ENCODE measurements at regions not wholly inside any gene's neighbourhood (a gene's known extent, or its start where the extent isn't known, plus 50 kb on each side); places are given as distances from the start of the nearest gene placed in this dataset.

DNA sequence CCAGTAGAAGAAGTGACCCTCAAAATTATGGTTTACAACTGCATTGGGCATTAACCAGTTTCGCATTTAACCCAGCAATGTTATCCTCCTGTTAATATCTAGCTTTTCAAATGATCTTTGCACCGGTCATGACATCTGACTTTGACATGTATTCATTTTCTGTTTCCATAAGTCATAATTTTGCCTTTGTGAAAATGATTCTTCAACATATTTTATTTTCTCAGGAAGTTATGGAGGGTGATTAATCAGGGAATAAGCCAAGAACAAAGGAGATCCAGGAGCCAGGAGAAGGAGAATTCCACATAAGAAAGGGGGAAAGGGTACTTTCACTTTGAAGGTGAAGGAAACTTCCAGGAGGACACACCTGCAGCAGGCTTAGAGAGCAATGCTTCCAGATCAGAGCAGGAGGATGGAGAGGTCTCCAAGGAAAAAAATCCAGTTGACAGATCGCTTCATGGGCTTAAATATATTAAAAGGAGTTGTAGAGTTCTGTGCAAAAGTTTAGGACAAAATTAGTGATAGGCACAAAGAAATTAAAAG is 92.1 kb upstream of the FAM3C start:
- no peak for DNase-seq

DNA sequence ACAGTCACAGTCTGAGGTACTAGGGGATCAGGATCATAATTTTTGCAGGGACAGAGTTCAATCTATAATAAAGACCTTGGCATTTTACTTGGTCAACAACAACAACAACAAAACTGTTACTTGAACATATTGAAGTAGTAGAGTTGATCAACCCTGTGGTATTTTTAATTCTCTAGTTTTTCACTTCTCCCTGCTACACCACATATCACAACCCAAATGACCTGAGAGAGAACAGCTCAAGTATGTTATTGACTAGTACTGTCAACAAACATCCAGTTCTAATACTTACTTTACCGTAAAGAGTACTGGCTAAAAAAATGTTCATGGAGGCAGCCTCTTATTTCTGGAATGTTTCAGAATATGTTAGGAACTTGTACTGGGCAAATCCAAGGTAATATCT is 90.5 kb upstream of the FAM3C start:
- no peak for DNase-seq

DNA sequence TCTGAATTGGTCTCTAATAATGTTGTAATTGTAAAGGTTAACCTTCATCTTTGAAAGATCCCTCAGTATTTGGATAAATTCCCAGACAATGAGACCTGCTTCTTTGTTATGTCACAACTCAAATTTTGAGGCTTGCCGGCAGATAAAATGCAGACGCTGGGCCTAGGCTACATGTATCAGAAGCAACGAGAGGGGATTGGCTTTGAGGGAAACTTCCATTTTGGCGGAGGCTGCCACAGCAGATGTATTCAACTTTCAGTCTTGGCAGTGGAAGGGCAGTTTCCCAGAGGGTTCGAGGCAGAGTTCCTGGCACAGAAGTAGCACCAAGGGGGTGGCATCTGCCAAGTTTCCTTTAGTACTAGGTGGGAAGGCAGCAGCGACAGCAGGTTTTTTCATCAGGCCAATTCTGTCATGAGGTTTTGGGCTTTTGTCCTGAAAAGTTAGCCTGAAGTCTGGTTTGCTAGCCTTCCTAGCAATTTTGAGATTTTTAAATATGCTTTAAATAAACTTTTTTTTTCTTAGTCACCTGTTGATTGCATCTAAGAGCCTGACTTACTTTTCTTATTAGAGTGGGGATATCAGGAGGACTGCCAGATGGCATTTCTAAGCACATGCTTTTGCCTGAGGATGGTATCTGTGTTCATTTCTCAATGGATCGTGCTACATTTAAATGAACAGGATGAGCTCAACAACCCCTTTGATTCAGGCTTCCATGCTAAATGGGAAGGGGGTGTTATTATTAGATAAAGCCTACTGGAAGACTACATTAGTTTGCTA is 89.5 kb upstream of the FAM3C start:
- DNase-seq, result no peak

DNA sequence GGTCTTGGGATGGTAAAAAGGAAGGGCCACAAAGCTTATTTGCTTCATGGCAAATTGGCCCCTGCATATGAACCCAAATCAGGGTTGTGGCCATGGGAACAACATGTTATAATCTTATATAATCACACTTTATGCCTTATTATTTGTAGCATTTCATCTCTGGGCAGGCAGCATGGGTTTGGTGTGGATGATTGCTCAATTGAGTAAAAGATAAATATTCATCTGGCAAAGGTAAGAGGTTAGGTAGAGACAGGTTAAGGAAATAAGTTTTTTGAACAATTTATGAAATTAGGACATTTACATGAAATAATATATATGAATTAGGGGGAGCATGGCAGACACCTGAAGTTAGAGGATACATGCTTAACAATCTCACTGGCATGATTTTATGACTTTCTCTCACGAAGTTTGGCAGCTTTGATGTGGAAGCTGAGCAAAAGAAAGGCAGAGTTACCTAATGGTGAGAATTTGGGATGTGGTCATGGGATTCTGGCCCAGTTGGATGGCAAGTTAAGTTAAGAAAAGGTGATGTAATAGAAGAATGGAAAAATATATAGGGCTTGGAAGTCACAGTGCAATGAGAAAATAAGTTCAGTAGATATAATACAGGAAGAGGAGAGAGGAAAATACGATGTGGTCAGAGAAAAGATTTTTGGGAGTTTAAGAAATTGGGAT is 88.1 kb upstream of the FAM3C start:
- no peak for DNase-seq

DNA sequence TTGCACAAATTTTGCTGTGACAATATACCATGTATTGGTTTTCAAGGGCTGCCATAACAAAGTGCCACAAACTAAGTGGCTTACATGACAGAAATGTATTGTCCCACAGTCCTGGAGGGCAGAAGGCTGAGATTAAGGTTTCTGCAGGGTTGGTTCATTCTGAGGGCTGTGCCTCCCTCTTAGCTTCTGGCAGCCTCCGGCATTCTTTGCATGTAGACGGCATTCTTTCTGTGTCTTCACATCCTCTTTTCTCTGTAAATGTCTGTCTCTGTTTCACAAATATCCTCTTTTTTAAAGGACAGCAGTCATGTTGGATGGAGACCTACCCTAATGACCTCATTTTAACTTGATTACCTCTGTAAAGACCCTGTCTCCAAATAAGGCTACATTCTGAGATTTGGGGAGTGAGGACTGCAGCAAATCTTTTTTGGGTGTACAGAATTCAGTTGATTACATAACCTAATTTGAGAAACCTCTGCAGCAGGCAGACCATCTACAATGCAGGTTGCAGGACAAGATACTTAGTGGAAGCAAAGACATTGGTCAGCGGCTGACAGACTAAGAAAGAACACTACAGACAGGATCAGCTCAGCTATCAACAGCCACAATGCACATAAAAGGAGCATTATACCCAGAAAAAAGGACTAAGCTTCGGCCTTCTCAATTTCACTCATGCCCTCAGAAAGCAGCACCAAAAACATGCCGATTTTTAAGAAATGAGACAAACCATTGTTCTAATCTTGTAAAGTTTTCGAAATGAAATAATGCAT is 84.6 kb upstream of the FAM3C start:
- no peak for DNase-seq

DNA sequence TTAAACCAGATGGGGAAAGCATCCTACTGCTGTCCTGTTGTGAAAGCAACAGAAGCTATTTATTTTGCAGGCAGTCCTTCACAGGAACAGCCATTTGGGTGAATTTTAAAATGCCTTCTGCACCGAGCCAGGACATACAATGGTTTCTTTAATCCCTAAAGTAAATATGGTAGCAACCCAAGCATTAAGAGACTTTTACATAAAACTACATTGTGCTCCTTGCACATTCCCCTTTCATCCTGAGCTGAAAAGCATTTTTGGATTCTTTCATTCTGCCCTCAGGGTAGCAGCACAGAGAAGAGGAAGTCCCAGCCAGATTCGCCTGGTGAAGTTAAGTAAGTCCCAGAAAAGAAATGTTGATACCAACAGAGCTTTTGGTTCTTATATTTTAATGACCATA is 84.0 kb upstream of the FAM3C start:
- no peak for DNase-seq

DNA sequence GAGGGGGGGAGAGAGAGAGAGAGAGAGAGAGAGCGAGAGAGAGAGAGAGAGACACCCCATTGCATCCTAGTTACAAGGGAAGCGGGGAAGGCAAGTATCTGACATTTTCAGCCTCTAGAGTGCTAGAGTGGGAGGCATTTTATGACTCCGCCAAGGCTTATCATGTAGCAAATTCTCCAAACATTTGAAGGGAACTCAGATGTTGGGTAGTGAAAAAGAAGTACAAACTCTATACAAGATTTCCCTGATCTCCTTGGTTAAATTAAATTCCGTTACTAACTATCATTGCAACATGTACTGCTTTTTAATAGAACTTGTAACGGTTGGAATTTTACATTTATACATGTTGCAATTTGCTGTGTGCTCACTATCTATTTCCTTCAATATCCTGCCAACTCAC is 83.4 kb upstream of the FAM3C start:
- DNase-seq, result no peak

DNA sequence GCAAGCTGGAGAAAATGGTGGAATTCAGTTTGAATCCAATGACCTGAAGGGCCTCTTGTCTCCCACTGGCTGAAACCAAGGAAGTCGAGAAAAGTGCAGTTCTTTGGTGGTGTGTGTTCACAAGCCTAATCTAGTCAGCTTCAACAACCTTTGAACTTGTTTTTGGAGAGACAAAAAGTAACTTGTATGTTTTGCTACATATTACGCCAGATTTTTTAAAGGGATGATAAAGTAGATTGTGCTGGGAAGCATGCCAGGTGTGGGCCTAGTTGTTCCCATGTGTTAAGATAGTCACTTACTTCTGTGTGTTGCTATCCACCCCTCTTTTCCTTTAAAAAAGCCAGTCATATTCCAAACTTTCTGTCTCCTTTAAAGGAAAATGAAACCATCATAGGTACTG is 79.7 kb upstream of the FAM3C start:
- DNase-seq, result no peak

DNA sequence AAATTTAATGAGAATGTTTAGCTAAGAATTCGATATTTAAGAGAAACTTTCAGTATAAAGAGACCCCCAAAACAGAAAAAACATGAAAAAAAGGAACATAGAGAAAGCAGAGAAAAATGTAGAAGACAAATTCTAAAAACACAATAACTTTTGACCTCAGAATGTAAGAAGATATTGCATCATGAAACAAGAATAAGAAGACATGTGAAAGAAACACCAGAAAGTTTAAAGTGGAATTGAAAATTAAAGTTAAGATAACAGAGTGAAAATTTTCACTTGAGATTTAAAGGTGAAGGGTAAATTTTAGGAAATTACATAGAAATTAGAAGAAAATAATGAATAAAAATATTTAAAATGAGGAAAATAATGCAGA is 78.2 kb upstream of the FAM3C start:
- DNase-seq, result no peak

DNA sequence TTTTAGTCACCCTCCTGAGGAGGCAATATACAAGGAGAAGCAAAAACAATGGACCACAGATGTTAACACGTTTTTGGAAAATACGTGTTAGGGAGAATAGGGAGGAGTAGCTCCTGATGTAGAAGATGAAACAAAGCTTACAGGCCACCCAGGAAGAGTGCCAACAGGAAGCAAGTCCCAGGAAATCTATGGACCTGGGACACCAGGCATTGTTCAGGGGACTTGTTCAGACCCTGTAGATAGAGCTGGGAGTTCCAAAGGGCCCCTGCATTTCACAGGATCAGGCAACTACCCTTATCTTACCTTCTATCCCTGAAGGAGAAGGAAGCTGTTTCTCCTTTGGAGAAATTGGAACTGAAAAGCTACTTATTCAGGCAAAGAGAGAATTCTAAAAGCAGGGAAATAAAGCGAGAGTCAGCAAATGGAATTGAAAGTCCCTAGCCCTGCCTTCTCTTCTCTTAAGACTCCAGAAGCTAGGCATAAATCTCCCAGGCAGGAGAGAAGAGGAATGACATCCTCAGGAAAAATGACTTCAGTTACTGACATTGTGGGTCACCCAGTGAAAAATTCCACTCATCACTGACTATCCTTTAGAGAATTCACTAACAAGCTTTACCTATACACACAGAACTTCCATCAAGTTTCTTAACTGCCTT is 77.7 kb upstream of the FAM3C start:
- no peak for DNase-seq

DNA sequence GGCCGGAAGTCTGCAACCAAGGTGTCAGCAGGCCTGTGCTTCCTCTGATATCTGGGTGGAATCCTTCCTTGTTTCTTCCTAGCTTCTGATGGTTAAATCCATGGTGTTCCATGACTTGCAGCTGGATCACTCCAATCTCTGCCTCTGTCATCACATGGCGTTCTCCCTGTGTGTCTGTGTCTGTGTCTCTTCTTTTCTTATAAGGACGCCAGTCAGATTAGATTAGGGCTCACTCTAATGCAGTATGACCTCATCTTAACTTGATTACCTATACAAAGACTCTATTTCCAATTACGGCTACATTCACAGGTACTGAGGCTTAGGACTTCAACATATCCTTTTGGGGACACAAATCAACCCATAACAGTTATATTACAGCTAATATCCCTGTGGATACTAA is 70.3 kb upstream of the FAM3C start:
- no peak for DNase-seq

DNA sequence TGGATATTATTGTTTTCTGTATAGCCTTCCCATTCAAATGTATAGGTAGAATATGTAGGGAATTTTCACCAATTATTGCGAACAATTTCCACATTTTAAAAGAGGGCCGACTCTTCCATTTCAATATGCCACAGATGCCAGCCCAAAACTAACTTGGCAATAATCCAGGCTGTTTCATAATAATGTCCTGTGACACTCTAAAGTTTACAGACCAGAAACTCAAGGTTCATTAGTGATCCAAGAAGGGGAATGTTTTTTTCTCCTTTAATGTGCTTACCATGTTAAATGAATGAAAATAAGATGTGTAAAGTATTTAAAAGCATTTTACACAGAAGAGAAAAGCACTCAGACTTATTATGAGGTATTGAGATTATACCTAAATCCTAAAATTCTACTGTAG is 63.0 kb upstream of the FAM3C start:
- no peak for DNase-seq

DNA sequence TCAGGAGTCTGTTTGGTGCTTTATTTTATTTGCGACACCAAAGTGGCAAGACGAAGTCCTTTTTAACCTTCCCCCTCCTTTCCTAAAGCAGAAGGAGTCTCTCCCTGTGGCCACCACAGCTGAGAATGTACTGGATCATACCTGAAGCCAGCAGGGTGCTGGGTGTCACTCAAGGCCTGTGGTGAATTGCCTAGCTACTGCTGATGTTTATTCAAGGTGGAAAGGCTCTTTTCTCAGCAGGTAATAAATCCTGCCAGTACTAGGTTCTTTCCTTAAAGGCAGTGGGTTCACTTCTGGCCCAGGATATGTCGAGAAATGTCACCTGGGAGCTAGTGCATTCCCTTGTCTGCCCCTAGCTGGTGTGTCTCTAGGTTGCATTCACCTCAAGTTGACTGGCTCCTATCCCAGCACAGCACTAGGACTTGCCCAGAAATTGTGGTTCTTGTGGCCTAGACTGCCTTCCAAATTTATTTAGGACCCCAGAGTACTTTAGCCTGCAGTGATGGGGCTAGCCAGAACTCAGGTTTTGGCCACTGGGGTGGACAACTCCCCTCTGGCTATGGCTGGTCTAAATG is 60.8 kb upstream of the FAM3C start:
- no peak for DNase-seq

DNA sequence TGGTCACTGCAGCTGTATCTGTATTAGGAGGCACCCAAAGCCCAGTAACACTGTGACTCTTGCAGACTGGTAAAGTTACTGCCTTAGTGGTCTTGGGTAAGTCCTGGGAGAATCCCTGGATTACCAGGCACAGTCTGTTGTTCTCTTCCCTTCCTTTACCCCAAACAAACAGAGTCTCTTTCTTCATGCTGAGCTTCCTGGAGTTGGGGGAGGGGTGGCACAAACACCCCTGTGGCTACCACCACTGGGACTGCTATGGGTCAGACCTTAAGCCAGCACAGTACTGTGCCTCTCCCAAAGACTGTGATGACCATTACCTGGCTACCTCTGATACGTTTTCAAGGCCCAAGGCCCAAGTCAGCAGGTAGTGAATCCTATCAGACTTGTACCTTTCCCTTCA is 59.9 kb upstream of the FAM3C start:
- no peak for DNase-seq

DNA sequence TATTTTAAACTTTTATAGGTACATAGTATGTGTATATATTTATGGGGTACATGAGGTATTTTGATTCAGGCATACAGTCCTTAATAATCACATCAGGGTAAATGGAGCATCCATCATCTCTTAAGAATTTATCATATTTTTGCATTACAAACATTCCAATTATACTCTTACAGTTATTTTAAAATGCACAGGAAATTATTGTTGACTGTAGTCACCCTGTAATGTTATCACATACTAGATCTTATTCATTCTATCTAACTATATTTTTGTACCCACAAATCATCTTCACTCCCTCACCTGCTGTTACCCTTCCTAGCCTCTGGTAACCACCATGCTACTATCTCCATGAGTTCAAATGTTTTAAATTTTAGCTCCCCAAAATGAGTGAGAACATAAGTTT is 56.3 kb upstream of the FAM3C start:
- no peak for DNase-seq

DNA sequence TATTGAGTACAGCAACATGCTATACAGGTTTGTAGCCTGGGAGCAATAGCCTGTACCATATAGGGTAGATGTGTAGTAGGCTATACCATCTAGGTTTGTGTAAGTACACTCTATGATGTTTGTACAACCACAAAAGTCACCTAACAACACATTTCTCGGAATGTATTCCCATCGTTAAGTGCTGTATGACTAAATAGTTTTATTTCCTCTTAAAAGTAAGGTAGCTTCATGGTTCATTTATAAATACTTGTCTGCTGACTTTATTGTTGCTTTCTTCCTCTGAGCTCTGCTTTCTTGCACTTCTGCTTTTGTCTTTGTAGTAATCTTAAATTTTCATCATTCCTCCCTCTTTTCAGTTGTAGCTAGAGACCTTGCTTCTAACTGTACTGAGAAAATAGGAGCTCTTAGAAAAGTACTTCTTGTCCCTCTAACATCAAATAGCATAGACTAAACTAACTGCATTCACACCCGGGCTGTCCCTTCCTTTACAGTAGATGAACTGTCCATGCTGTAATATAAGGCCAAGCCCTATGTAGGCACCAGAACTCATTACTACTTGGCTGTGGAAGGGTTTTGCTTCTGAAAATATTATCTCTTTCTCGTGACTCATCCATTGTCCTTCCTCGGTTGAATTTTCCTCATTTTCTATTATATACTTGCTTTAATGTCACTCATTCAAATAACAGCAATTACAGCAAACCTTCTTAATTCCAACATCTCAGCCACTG is 55.4 kb upstream of the FAM3C start:
- DNase-seq, result no peak

DNA sequence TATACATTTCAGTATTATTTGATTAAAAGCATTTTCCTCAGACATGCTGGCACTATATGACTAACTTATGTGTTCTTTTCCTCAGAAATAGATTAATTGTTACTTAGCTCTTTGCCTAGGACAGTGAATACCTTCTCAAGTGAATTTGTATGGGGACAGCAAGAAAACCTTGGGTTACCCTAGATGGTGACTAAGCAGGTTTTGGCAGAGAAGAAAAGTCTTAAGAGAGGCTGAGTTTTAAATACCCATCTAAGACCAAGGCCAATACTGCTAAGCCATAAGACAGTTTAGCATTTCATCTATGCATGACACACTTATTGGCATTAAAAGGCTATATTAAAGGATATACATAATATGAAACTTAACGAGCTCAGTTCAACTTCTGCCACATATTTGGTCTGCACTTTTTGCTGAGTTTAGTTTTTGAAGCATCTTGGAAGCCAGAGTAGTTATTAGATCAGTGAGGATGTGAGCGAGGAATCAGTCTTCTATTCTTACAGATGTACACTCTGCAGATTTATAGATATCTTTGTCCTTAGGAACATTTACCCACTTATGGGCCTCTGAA is 54.6 kb upstream of the FAM3C start:
- DNase-seq, result no peak

DNA sequence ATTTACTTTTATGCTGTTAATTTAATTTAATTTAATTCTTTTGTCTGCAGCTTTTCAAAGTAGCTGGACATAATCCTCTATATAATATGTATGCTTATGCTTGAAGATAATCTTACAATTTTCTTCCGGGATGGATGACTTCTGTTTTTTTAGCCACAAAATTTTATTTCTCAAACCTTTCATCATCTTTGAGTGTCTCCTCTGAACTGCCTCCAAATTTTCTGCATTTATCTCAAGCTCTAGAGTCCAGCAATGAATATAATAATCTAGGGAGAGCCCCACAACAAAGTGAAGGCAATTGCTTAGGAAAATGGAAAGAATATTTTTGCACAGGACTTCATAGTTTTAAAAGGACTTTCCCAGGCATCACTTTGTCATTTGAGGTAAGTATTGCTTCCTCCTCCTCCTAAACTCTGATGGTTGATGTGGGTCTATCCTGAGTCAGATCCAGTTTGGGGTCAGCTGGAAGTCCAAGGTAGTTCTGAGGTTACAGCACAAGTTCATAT is 53.7 kb upstream of the FAM3C start:
- no peak for DNase-seq

DNA sequence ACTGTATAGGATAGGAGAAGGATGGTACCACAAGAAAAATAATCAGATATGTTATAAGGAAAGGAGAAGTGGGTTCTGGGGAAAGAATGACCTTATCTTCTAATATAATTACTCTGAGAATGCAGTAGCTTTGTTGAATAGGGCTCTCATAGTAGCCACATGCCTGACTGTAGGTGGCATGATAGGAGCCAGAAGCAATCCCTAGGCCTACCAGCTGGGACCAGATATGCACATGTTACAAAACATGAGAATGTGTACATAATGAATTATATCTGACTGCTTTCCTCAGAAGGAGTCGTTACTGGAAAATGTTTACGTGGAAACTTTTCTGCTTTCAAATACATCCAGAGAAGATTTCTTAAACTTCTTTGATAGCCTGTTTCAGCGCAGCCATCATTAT is 53.2 kb upstream of the FAM3C start:
- DNase-seq, result no peak

DNA sequence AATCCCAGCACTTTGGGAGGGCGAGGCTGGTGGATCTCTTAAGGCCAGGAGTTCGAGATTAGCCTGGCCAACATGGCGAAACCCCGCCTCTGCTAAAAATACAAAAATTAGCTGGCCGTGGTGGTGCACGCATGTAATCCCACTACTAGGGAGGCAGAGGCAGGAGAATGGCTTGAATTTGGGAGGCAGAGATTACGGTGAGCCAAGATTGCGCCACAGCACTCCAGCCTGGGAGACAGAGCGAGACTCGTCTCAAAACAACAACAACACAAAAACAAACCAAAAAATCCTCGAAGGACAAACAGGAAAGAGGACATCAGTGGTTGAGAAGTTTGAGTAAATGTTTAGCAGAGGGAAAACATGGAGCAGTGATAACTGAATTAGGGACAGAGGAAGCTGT is 52.3 kb upstream of the FAM3C start:
- DNase-seq, result no peak

DNA sequence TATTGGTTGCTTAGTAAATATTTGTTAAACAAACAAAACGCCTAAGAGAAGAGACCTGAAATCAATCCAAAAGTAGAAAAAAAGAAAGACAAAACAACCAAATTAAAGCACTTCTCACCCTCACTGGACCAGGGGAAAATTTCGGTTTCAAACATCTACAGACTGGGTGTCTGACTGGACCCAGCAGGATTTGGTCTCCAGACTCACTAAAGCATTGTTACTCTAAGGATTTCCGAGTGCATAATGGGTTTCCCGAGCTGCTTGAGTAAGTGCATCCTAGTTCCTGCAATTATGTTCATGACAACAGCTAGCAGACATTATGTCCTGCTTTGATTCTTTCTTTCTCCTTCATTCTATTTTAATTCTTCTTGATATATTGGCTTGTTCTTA is 51.8 kb upstream of the FAM3C start:
- DNase-seq, result peak; percentile 8

All from COR-L47 (cell line).